C4-2B (cell line): ENCODE measurements at regions not wholly inside any gene's neighbourhood (a gene's known extent, or its start where the extent isn't known, plus 50 kb on each side); places are given as distances from the start of the nearest gene placed in this dataset.

Experiments used
- ZFX ChIP-seq: fragments of 450-650 bp; IDR thresholded peaks from 2 replicates; pipeline ENCODE4 v1.6.1; 2017
- TF ChIP-seq, protein P1 (sequence below): fragments of 450-650 bp; conservative IDR thresholded peaks from 2 replicates; pipeline ENCODE4 v1.5.1; 2017; ENCODE audit warnings: mild to moderate bottlenecking

DNA sequence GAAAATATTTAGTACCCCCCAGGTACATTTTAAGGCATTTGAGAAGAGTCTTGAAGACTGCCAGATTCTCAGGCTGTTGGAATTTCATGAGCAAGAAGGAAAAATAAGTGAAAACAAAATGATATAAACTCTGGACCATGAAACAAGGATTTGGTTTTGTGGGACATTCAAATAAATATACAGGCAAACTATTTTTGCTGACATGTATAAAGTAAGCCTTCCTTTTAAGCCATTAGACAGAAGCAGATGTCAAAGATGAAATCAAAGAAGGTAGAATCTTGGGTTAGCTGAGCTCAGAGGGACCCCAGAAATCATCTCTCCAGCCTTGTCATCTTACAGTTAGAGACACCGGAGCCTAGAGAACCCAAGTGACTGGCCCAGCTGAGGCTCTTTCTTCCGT, 51.3 kb upstream of the ACSL3 start:
- TF ChIP-seq, protein P1, sequence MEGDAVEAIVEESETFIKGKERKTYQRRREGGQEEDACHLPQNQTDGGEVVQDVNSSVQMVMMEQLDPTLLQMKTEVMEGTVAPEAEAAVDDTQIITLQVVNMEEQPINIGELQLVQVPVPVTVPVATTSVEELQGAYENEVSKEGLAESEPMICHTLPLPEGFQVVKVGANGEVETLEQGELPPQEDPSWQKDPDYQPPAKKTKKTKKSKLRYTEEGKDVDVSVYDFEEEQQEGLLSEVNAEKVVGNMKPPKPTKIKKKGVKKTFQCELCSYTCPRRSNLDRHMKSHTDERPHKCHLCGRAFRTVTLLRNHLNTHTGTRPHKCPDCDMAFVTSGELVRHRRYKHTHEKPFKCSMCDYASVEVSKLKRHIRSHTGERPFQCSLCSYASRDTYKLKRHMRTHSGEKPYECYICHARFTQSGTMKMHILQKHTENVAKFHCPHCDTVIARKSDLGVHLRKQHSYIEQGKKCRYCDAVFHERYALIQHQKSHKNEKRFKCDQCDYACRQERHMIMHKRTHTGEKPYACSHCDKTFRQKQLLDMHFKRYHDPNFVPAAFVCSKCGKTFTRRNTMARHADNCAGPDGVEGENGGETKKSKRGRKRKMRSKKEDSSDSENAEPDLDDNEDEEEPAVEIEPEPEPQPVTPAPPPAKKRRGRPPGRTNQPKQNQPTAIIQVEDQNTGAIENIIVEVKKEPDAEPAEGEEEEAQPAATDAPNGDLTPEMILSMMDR: no peak
- no peak for TF ChIP-seq ZFX
